Neural cell (in vitro differentiated cells): ENCODE measurements at regions not wholly inside any gene's neighbourhood (a gene's known extent, or its start where the extent isn't known, plus 50 kb on each side); places are given as distances from the start of the nearest gene placed in this dataset.

Experiments used
- H2AFZ ChIP-seq: fragments of 200-600, 300-800 bp; sonication (generic), shearing (Covaris generic); 2 replicates; pipeline ENCODE4 v1.6.0; 2014; ENCODE audit warnings: low read depth, mild to moderate bottlenecking, antibody characterized with exemption, low read length, moderate library complexity
- H3F3A ChIP-seq: fragments of 200-600 bp; shearing (Covaris generic); 2 replicates; pipeline ENCODE4 v1.6.1; 2016; ENCODE audit warnings: mild to moderate bottlenecking, moderate library complexity, mixed read lengths, antibody characterized with exemption, low read length; ENCODE audit not compliant: insufficient read depth, poor library complexity, severe bottlenecking
- H3K27ac ChIP-seq: fragments of 200-600, 300-800 bp; sonication (generic), shearing (Covaris generic); 2 replicates; pipeline ENCODE4 v1.5.1; 2014; ENCODE audit warnings: mild to moderate bottlenecking, low read length, moderate library complexity
- H3K27me3 ChIP-seq: fragments of 300-800, 200-600 bp; sonication (generic), shearing (Covaris generic); 2 replicates; pipeline ENCODE4 v1.6.0; 2014; ENCODE audit warnings: mild to moderate bottlenecking, low read depth, low read length, moderate library complexity; ENCODE audit not compliant: insufficient read depth
- H3K36me3 ChIP-seq: fragments of 300-800, 200-600 bp; sonication (generic), shearing (Covaris generic); 2 replicates; pipeline ENCODE4 v1.5.1; 2014; ENCODE audit warnings: mild to moderate bottlenecking, antibody characterized with exemption, low read length, moderate library complexity; ENCODE audit not compliant: insufficient read depth
- H3K4me2 ChIP-seq: fragments of 300-800, 200-600 bp; sonication (generic), shearing (Covaris generic); 2 replicates; pipeline ENCODE4 v1.6.0; 2014; ENCODE audit warnings: mild to moderate bottlenecking, low read length
- H3K4me3 ChIP-seq: fragments of 300-800, 200-600 bp; sonication (generic), shearing (Covaris generic); 2 replicates; pipeline ENCODE4 v1.5.1; 2014; ENCODE audit warnings: mild to moderate bottlenecking, low read length, moderate library complexity
- H3K79me2 ChIP-seq: fragments of 200-600 bp; shearing (Covaris generic); replicated peaks from 2 replicates; pipeline ENCODE4 v1.6.0; 2014; ENCODE audit warnings: mild to moderate bottlenecking, low read length, moderate library complexity; ENCODE audit not compliant: insufficient read depth
- H3K9ac ChIP-seq: fragments of 300-800, 200-600 bp; sonication (generic), shearing (Covaris generic); 2 replicates; pipeline ENCODE4 v1.6.1; 2016; ENCODE audit warnings: mild to moderate bottlenecking, low read length, mixed read lengths
- H3K9me2 ChIP-seq: fragments of 200-600 bp; shearing (Covaris generic); 2 replicates; pipeline ENCODE4 v1.6.1; 2016; ENCODE audit warnings: mild to moderate bottlenecking, low read length, mixed read lengths; ENCODE audit not compliant: insufficient read depth
- H3K9me3 ChIP-seq: fragments of 200-600, 300-800 bp; sonication (generic), shearing (Covaris generic); 2 replicates; pipeline ENCODE4 v1.6.1; 2016; ENCODE audit warnings: mild to moderate bottlenecking, mixed run types, low read length, moderate library complexity, mixed read lengths
- H4K20me1 ChIP-seq: fragments of 200-600 bp; shearing (Covaris generic); 2 replicates; pipeline ENCODE4 v1.6.1; 2016; ENCODE audit warnings: mild to moderate bottlenecking, mixed run types; ENCODE audit not compliant: insufficient read depth
- EP300 ChIP-seq: fragments of 450-650 bp; conservative IDR thresholded peaks from 2 replicates; pipeline ENCODE4 v1.6.1; 2014; ENCODE audit warnings: antibody characterized with exemption, mild to moderate bottlenecking, moderate library complexity; ENCODE audit not compliant: poor library complexity, severe bottlenecking
- EZH2 ChIP-seq: fragments of 200-600, 300-800 bp; shearing (Covaris generic), sonication (generic); IDR thresholded peaks from 2 replicates; pipeline ENCODE4 v1.6.1; 2014; ENCODE audit warnings: antibody characterized with exemption, low read length, borderline replicate concordance, mild to moderate bottlenecking; ENCODE audit not compliant: insufficient read depth, poor library complexity, severe bottlenecking
- MXI1 ChIP-seq: fragments of 450-650 bp; conservative IDR thresholded peaks from 2 replicates; pipeline ENCODE4 v1.6.1; 2014; ENCODE audit warnings: antibody characterized with exemption, mild to moderate bottlenecking; ENCODE audit not compliant: poor library complexity, severe bottlenecking
- POLR2AphosphoS5 ChIP-seq: IDR thresholded peaks from 2 replicates; pipeline ENCODE4 v1.6.1; 2012
- RAD21 ChIP-seq: fragments of 450-650 bp; conservative IDR thresholded peaks from 2 replicates; pipeline ENCODE4 v1.6.1; 2014; ENCODE audit warnings: antibody characterized with exemption, mild to moderate bottlenecking, moderate library complexity
- REST ChIP-seq: IDR thresholded peaks from 2 replicates; pipeline ENCODE4 v1.6.1; 2012; ENCODE audit warnings: borderline replicate concordance
- SMC3 ChIP-seq: fragments of 450-650 bp; conservative IDR thresholded peaks from 2 replicates; pipeline ENCODE4 v1.6.1; 2014; ENCODE audit warnings: antibody characterized with exemption, mild to moderate bottlenecking, moderate library complexity; ENCODE audit not compliant: poor library complexity
- TAF1 ChIP-seq: IDR thresholded peaks from 2 replicates; pipeline ENCODE4 v1.6.1; 2012; ENCODE audit warnings: low read depth
- TF ChIP-seq, protein P1 (sequence below): fragments of 450-650 bp; IDR thresholded peaks from 2 replicates; pipeline ENCODE4 v1.5.1; 2014; ENCODE audit warnings: antibody characterized with exemption, mild to moderate bottlenecking, moderate library complexity; ENCODE audit not compliant: poor library complexity, severe bottlenecking

DNA sequence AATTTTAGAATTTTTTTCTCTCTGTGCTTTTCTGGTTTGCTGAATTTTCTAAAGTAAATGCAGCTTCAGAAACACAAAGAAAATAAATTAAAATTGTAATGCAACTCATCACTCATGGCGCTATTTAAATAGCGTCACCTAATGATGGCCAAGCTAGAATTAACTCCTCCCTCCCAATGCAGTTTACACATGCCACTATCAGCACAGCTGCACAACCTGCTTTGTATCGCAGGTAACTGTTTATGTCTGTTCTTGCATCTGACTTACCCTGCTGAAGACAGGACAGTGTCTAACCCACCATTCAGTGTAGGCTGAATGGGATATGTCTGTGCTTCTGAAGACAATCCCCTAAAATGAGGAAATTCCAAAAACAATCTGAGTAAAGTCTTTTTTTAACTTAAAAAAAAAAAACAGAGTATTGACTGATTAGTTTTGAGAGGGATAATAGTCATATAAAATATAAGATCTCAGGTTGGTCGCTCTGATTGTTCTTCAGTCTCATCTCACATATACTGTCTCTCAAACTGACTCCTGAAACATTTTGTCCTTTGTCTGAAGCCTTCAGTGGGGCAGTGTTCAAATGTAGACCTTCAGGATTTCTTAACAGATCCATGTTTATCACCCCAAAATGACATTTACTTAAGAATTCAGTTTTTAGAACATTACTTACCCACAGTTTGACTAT lies 271.4 kb downstream of the ZEB2 start:
- Histone ChIP-seq H3K9me2 (no peaks in the 10 kb centered on the region), H3K9ac (no peak overlapping the region), H3K36me3 (no peaks in the 10 kb centered on the region), H2AFZ (no peak overlapping the region), H3K79me2 (no peaks in the 10 kb centered on the region), H3F3A (no peaks in the 10 kb centered on the region), H3K4me2 (no peak overlapping the region), H4K20me1 (no peaks in the 10 kb centered on the region), H3K4me3 (no peak overlapping the region), H3K27me3 (no peaks in the 10 kb centered on the region), H3K27ac (no peak overlapping the region), H3K9me3 (peaks cover 4% of the 10 kb centered on the region)
- TF ChIP-seq, protein P1, sequence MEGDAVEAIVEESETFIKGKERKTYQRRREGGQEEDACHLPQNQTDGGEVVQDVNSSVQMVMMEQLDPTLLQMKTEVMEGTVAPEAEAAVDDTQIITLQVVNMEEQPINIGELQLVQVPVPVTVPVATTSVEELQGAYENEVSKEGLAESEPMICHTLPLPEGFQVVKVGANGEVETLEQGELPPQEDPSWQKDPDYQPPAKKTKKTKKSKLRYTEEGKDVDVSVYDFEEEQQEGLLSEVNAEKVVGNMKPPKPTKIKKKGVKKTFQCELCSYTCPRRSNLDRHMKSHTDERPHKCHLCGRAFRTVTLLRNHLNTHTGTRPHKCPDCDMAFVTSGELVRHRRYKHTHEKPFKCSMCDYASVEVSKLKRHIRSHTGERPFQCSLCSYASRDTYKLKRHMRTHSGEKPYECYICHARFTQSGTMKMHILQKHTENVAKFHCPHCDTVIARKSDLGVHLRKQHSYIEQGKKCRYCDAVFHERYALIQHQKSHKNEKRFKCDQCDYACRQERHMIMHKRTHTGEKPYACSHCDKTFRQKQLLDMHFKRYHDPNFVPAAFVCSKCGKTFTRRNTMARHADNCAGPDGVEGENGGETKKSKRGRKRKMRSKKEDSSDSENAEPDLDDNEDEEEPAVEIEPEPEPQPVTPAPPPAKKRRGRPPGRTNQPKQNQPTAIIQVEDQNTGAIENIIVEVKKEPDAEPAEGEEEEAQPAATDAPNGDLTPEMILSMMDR = no peak
- TF ChIP-seq EP300 (no peak), MXI1 (no peak), RAD21 (no peak), REST (no peak), TAF1 (no peak), SMC3 (no peak), EZH2 (no peak), POLR2AphosphoS5 (no peak)

- H3K79me2 ChIP-seq = no peaks in the 10 kb centered on the region
- TF ChIP-seq, protein P1 = no peak
- TF ChIP-seq EZH2 (no peak), MXI1 (no peak), RAD21 (no peak), REST (no peak), TAF1 (no peak), SMC3 (no peak), EP300 (no peak), POLR2AphosphoS5 (no peak)
- no peaks in the 10 kb centered on the region for H3K9me3 ChIP-seq
- H3K4me3 ChIP-seq = no peak overlapping the region
- no peak overlapping the region for H3K9ac ChIP-seq
- H3K27me3 ChIP-seq = no peaks in the 10 kb centered on the region
- H3K27ac ChIP-seq = no peak overlapping the region
- H3K36me3 ChIP-seq = no peaks in the 10 kb centered on the region
- H4K20me1 ChIP-seq = no peaks in the 10 kb centered on the region
- H3K4me2 ChIP-seq = no peak overlapping the region
- no peak overlapping the region for H2AFZ ChIP-seq
- H3K9me2 ChIP-seq = no peaks in the 10 kb centered on the region
- H3F3A ChIP-seq = no peaks in the 10 kb centered on the region
These were observed 275.0 kb downstream of the ZEB2 start for GRCh38 chr2:144244938-144245337.
